Activated CD4-positive, alpha-beta T cell treated with anti-CD3 and anti-CD28 coated beads for 4 hours (primary cell): ENCODE measurements at regions not wholly inside any gene's neighbourhood (a gene's known extent, or its start where the extent isn't known, plus 50 kb on each side); places are given as distances from the start of the nearest gene placed in this dataset.
"Not testable (repeated sequence)": the region's sequence is repeated elsewhere in the genome, so short reads cannot be mapped to it uniquely, and the experiment has no call there.

Source experiments
- DNase-seq, 2 donors: peaks; one replicate each; pipeline ENCODE4 v3.0.0-alpha.2; 2020

GRCh38 chr13:78060966-78061365 is 142.3 kb upstream of the EDNRB start:
- no peak for DNase-seq

- DNase-seq = not testable (repeated sequence)
Observed at GRCh38 chr13:78056865-78057264, 138.2 kb upstream of the EDNRB start.

- DNase-seq = no peak
Observed at GRCh38 chr13:78054157-78054556, 135.5 kb upstream of the EDNRB start.

GRCh38 chr13:78047151-78047550 is 128.5 kb upstream of the EDNRB start:
- no peak for DNase-seq

GRCh38 chr13:78046331-78046730 is 127.7 kb upstream of the EDNRB start:
- DNase-seq = no peak

GRCh38 chr13:78045916-78046315 is 127.3 kb upstream of the EDNRB start:
- DNase-seq = no peak

- DNase-seq = not testable (repeated sequence)
Observed at GRCh38 chr13:78041366-78041765, 122.7 kb upstream of the EDNRB start.

- no peak for DNase-seq
Observed at GRCh38 chr13:78040205-78040830, 121.7 kb upstream of the EDNRB start.

GRCh38 chr13:78036841-78037240 is 118.2 kb upstream of the EDNRB start:
- DNase-seq = no peak

- no peak for DNase-seq
Observed at GRCh38 chr13:78035500-78035899, 116.9 kb upstream of the EDNRB start.

- DNase-seq = no peak
Observed at GRCh38 chr13:78033509-78033908, 114.9 kb upstream of the EDNRB start.

GRCh38 chr13:78032132-78032531 is 113.5 kb upstream of the EDNRB start:
- no peak for DNase-seq

GRCh38 chr13:78030341-78030896 is 111.8 kb upstream of the EDNRB start:
- no peak for DNase-seq

GRCh38 chr13:78029901-78030300 is 111.3 kb upstream of the EDNRB start:
- DNase-seq = no peak

GRCh38 chr13:78028960-78029359 is 110.3 kb upstream of the EDNRB start:
- no peak for DNase-seq

- DNase-seq = no peak
Observed at GRCh38 chr13:78024996-78025395, 106.4 kb upstream of the EDNRB start.

- DNase-seq = peak; percentile 15 to 20
Observed at GRCh38 chr13:78022164-78022877, 103.7 kb upstream of the EDNRB start.

- DNase-seq = no peak
Observed at GRCh38 chr13:78020861-78021260, 102.2 kb upstream of the EDNRB start.

GRCh38 chr13:78015782-78016181 is 97.2 kb upstream of the EDNRB start:
- no peak for DNase-seq

GRCh38 chr13:78012046-78012445 is 93.4 kb upstream of the EDNRB start:
- no peak for DNase-seq

- DNase-seq = no peak
Observed at GRCh38 chr13:78004821-78005220, 86.2 kb upstream of the EDNRB start.

- DNase-seq = no peak
Observed at GRCh38 chr13:77999746-78000145, 81.1 kb upstream of the EDNRB start.

GRCh38 chr13:77994166-77994565 is 75.5 kb upstream of the EDNRB start:
- DNase-seq = no peak

- no peak for DNase-seq
Observed at GRCh38 chr13:77991003-77991402, 72.4 kb upstream of the EDNRB start.

GRCh38 chr13:77989281-77989680 is 70.7 kb upstream of the EDNRB start:
- DNase-seq = no peak
